Endothelial cell of umbilical vein (primary cell): ENCODE measurements at regions not wholly inside any gene's neighbourhood (a gene's known extent, or its start where the extent isn't known, plus 50 kb on each side); places are given as distances from the start of the nearest gene placed in this dataset.

ENCODE experiments used
- BruUV-seq: library from RNA; stranded (reverse); fragments of 400-500 nt; replicated peaks from 2 replicates; lab custom pipeline; 2021; lab: Mats Ljungman, UMichigan
- CTCF ChIA-PET: fragments of 300-600, 350-600 bp; sonication (Branson Sonifier 250); formaldehyde crosslinking; loops from one replicate; lab custom pipeline; 2021; ENCODE audit warnings: antibody characterized with exemption, inconsistent platforms; lab: Charles Lee
- POLR2A ChIA-PET: fragments of 300-600, 350-600 bp; sonication (Branson Sonifier 250); formaldehyde crosslinking; loops from one replicate; lab custom pipeline; 2021; ENCODE audit warnings: antibody characterized with exemption, inconsistent platforms; lab: Charles Lee
- DNase-seq: peaks from one replicate; pipeline ENCODE4 v3.0.0-alpha.2; 2011; ENCODE audit warnings: low read depth, low spot score
- FAIRE-seq: peaks from 2 replicates; lab custom pipeline; 2011; peaks lifted over from hg19 to GRCh38; lab: Jason Lieb, UNC
- H2AFZ ChIP-seq: 2 replicates; pipeline ENCODE4 v1.6.0; 2012; ENCODE audit warnings: low read depth, low read length, control low read depth, inconsistent platforms
- H3K27ac ChIP-seq: 2 replicates; pipeline ENCODE4 v1.5.1; 2011; ENCODE audit warnings: low read depth, mild to moderate bottlenecking, control low read depth, low read length, moderate library complexity; ENCODE audit not compliant: insufficient read depth
- H3K27me3 ChIP-seq, 2 experiments: 2 replicates each; pipeline versions ENCODE4 v1.6.0 to v1.6.1; 2011; ENCODE audit warnings: low read length in 2 of 2, mixed read lengths in 1 of 2; ENCODE audit not compliant: control insufficient read depth in 2 of 2, insufficient read depth in 2 of 2
- H3K36me3 ChIP-seq, 2 experiments: 2 replicates in 1 of 2; 3 replicates in 1 of 2; pipeline ENCODE4 v1.5.1; 2011; ENCODE audit warnings: low read length in 2 of 2, mild to moderate bottlenecking in 1 of 2, moderate library complexity in 1 of 2; ENCODE audit not compliant: control insufficient read depth in 2 of 2, insufficient read depth in 2 of 2; ENCODE audit errors: extremely low read depth in 1 of 2
- H3K4me1 ChIP-seq: 3 replicates; pipeline ENCODE4 v1.5.1; 2011; ENCODE audit warnings: mild to moderate bottlenecking, low read length; ENCODE audit not compliant: control insufficient read depth, insufficient read depth; ENCODE audit errors: extremely low read depth
- H3K4me2 ChIP-seq: 2 replicates; pipeline ENCODE4 v1.6.1; 2011; ENCODE audit warnings: low read length, control low read depth, mixed read lengths; ENCODE audit not compliant: insufficient read depth
- H3K4me3 ChIP-seq, 3 experiments: fragments of 200-600 bp in 1 of 3; sonication (generic), shearing (Covaris generic) in 1 of 3; replicated peaks in 1 of 3; 2 replicates each; pipeline ENCODE4 v1.5.1; 2011 to 2016; ENCODE audit warnings: control low read depth in 3 of 3, low read length in 3 of 3, mild to moderate bottlenecking in 2 of 3, inconsistent platforms in 1 of 3, low read depth in 1 of 3, moderate library complexity in 1 of 3; ENCODE audit not compliant: insufficient read depth in 1 of 3
- H3K79me2 ChIP-seq: 2 replicates; pipeline ENCODE4 v1.6.0; 2012; ENCODE audit warnings: low read length, inconsistent platforms; ENCODE audit not compliant: control insufficient read depth, insufficient read depth
- H3K9ac ChIP-seq: replicated peaks from 2 replicates; pipeline ENCODE3; 2011; ENCODE audit warnings: low read length, control low read depth; ENCODE audit not compliant: insufficient read depth; ENCODE audit errors: extremely low read depth
- H3K9me1 ChIP-seq: replicated peaks from 3 replicates; pipeline ENCODE4 v1.6.0; 2011; ENCODE audit warnings: mild to moderate bottlenecking, low read length; ENCODE audit not compliant: control insufficient read depth, insufficient read depth; ENCODE audit errors: extremely low read depth
- H3K9me3 ChIP-seq: replicated peaks from 2 replicates; pipeline ENCODE4 v1.5.1; 2012; ENCODE audit warnings: low read length, inconsistent platforms; ENCODE audit not compliant: control insufficient read depth, insufficient read depth
- H4K20me1 ChIP-seq: replicated peaks from 2 replicates; pipeline ENCODE3; 2011; ENCODE audit warnings: mild to moderate bottlenecking, low read length; ENCODE audit not compliant: control insufficient read depth, insufficient read depth; ENCODE audit errors: extremely low read depth
- CTCF ChIP-seq, 2 donors: IDR thresholded peaks; 1 replicate in 1 of 2; 2 replicates in 1 of 2; pipeline ENCODE4 v1.5.1; 2011; ENCODE audit warnings: low read length in 2 of 2, mild to moderate bottlenecking in 2 of 2, moderate library complexity in 2 of 2, control low read depth in 1 of 2, inconsistent platforms in 1 of 2, low read depth in 1 of 2; ENCODE audit not compliant: insufficient read depth in 1 of 2; ENCODE audit errors: extremely low read depth in 1 of 2
- EZH2 ChIP-seq: IDR thresholded peaks from 2 replicates; pipeline ENCODE4 v1.6.1; 2012; ENCODE audit warnings: borderline replicate concordance, low read depth, mild to moderate bottlenecking, moderate library complexity, low read length, inconsistent platforms; ENCODE audit not compliant: severe bottlenecking
- FOS ChIP-seq: IDR thresholded peaks from 2 replicates; pipeline ENCODE4 v1.6.1; 2011; ENCODE audit warnings: mild to moderate bottlenecking, low read length, moderate library complexity, borderline replicate concordance; ENCODE audit not compliant: insufficient read depth
- GATA2 ChIP-seq: IDR thresholded peaks from 2 replicates; pipeline ENCODE4 v1.7.0; 2011; ENCODE audit warnings: low read depth, mild to moderate bottlenecking, moderate library complexity, mixed read lengths, low read length; ENCODE audit not compliant: insufficient read length, insufficient read depth
- JUN ChIP-seq: IDR thresholded peaks from 2 replicates; pipeline ENCODE4 v1.6.1; 2011; ENCODE audit warnings: borderline replicate concordance, low read depth; ENCODE audit not compliant: insufficient read length, insufficient read depth
- MYC ChIP-seq: IDR thresholded peaks from one replicate; pipeline ENCODE4 v1.6.1; 2011; ENCODE audit warnings: mild to moderate bottlenecking, low read depth, low read length
- POLR2A ChIP-seq: IDR thresholded peaks from 2 replicates; pipeline ENCODE4 v1.6.1; 2012; ENCODE audit warnings: low read depth, mild to moderate bottlenecking, control low read depth, low read length
- POLR2AphosphoS5 ChIP-seq: IDR thresholded peaks from 2 replicates; pipeline ENCODE4 v1.6.1; 2012; ENCODE audit warnings: low read depth, mild to moderate bottlenecking, control low read depth, low read length, moderate library complexity; ENCODE audit not compliant: insufficient read depth
- dilution Hi-C: fragments of 300-500 bp; cut with MboI; formaldehyde crosslinking; loops from one replicate; pipeline ENCODE4 v1.15.0; 2019; ENCODE audit warnings: low sequenced_read_pairs; ENCODE audit not compliant: extremely low pct_ligation_motif_present
- intact Hi-C: fragments of 100-400 bp; cut with micrococcal nuclease; formaldehyde crosslinking; loops from one replicate; pipeline ENCODE4 v1.10.0; 2022
- TF ChIP-seq, protein P1 (sequence below): IDR thresholded peaks from 2 replicates; pipeline ENCODE4 v1.6.1; 2011; ENCODE audit not compliant: insufficient read depth, insufficient read length

GRCh38 chr15:46525984-46526725 lies 891.3 kb downstream of the SQOR start:
- H3K9me1 ChIP-seq = no peaks in the 10 kb centered on the region
- no peaks in the 10 kb centered on the region for H4K20me1 ChIP-seq
- no peak overlapping the region for H2AFZ ChIP-seq
- no peak overlapping the region for H3K27ac ChIP-seq
- CTCF ChIA-PET = interaction anchor here (0.9 kb wide), 1 partner anchor 10 kb away, joined by 3 read pairs; no protein-coding TSS in a partner anchor
- dilution Hi-C loops = no loop called here
- no peaks in the 10 kb centered on the region for H3K4me1 ChIP-seq
- no peak overlapping the region for H3K4me2 ChIP-seq
- no peaks in the 10 kb centered on the region for H3K36me3 ChIP-seq
- POLR2A ChIA-PET = no interaction called here
- H3K4me3 ChIP-seq = no peak overlapping the region
- no peaks in the 10 kb centered on the region for H3K27me3 ChIP-seq
- H3K9me3 ChIP-seq = no peaks in the 10 kb centered on the region
- no peak overlapping the region for H3K9ac ChIP-seq
- DNase-seq = no peak
- no peaks in the 10 kb centered on the region for H3K79me2 ChIP-seq
- intact Hi-C loops = no loop called here
- TF ChIP-seq, protein P1, sequence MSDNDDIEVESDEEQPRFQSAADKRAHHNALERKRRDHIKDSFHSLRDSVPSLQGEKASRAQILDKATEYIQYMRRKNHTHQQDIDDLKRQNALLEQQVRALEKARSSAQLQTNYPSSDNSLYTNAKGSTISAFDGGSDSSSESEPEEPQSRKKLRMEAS = no peak
- no peak for TF ChIP-seq EZH2
- TF ChIP-seq FOS = no peak
- no peak for TF ChIP-seq POLR2A
- TF ChIP-seq POLR2AphosphoS5 = no peak
- TF ChIP-seq CTCF (IDR thresholded peaks at IDR 0.05; ENCODE audit: extremely low read depth in 1 of 2, insufficient read depth in 1 of 2, low read depth in 1 of 2, low read length in 2 of 2) = no peak
- no peak for TF ChIP-seq MYC
- no peak for TF ChIP-seq GATA2
- no peak for TF ChIP-seq JUN
- BruUV-seq = no TSS peak
- no peak for FAIRE-seq
